ENCODE measurements at regions not wholly inside any gene's neighbourhood (a gene's known extent, or its start where the extent isn't known, plus 50 kb on each side); places are given as distances from the start of the nearest gene placed in this dataset.

DNA sequence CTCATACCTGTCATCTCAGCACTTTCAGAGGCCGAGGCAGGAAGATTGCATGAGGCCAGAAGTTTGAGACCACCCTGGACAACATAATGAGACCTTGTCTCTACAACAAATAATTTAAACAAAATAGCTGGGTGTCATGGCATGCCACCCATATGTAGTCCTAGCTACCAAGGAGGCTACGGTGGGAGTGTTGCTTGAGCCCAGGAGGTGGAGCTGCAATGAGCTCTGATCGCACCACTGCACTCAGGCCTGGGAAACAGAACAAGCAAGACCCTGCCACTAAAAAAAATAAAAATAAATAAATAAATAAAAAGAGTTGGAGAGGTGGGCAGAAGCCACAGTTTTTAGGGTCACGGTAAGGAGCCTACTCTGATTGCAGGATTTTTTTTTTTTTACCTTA, 136.0 kb downstream of the TANC2 start:
- H3K9me3 ChIP-seq = no peaks in the 10 kb centered on the region
- no peak for TF ChIP-seq POLR2A (IDR thresholded peaks at IDR 0.05)
- TF ChIP-seq EP300 (IDR thresholded peaks at IDR 0.05) = no peak
- TF ChIP-seq, protein P1, sequence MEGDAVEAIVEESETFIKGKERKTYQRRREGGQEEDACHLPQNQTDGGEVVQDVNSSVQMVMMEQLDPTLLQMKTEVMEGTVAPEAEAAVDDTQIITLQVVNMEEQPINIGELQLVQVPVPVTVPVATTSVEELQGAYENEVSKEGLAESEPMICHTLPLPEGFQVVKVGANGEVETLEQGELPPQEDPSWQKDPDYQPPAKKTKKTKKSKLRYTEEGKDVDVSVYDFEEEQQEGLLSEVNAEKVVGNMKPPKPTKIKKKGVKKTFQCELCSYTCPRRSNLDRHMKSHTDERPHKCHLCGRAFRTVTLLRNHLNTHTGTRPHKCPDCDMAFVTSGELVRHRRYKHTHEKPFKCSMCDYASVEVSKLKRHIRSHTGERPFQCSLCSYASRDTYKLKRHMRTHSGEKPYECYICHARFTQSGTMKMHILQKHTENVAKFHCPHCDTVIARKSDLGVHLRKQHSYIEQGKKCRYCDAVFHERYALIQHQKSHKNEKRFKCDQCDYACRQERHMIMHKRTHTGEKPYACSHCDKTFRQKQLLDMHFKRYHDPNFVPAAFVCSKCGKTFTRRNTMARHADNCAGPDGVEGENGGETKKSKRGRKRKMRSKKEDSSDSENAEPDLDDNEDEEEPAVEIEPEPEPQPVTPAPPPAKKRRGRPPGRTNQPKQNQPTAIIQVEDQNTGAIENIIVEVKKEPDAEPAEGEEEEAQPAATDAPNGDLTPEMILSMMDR (IDR thresholded peaks at IDR 0.05) = no peak
- TF ChIP-seq POLR2AphosphoS5 (IDR thresholded peaks at IDR 0.05) = no peak
- no peak overlapping the region for H3K27ac ChIP-seq
- no peaks in the 10 kb centered on the region for H3K36me3 ChIP-seq
- no peaks in the 10 kb centered on the region for H3K27me3 ChIP-seq
- DNase-seq (no peak), ATAC-seq (ENCODE audit: low FRiP score in 2 of 2) (no peak)
- no peaks in the 10 kb centered on the region for H3K4me1 ChIP-seq
- no peak overlapping the region for H3K4me3 ChIP-seq
- WGBS, 2 donors = 96% methylated on average over 4 of the region's 4 CpGs

DNA sequence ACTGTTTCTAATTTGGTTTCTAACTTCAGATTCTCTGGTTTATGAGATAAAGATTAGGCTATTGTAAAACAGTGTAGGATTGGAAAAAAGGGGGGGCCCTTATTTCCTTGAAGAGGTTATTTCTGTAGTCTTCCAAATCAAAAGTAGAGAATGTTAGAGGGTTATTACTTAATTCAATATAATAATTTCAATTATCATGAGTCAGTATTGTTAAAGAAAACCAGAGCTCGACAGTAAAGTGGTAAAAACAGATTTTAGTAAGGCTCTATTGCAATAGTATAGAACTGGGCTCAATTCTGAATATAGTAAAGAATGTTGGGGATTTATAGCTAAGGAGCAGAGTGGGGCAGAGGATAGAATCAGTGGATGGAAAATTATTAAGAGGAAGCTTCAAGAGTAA, 140.0 kb downstream of the TANC2 start:
- TF ChIP-seq POLR2AphosphoS5 (IDR thresholded peaks at IDR 0.05) (no peak), POLR2A (IDR thresholded peaks at IDR 0.05) (no peak), EP300 (IDR thresholded peaks at IDR 0.05) (no peak)
- TF ChIP-seq, protein P1 (IDR thresholded peaks at IDR 0.05) = no peak
- 94 to 97% methylated on average over 1 of the region's 1 CpG for whole genome bisulfite sequencing, 2 donors

DNA sequence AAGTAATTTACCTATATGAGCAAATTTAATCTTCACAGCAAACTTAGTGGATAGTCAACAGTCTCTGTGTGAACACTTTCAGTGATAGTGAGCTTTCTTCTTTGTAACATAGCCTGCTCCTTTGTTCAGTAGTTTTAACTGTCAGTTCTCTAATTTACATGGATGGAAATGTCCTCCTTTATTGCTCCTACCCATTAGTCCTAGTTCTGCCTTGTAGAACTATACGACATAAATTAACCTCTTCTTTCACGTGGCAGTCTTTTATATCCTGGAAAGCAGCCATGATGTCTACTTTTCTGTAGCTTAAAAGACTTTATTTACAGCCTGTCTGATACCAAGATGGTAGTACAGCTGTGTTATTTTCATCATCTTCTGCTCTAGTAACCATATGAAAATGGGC, 143.6 kb downstream of the TANC2 start:
- Histone ChIP-seq H3K36me3 (no peaks in the 10 kb centered on the region), H3K4me1 (no peaks in the 10 kb centered on the region), H3K9me3 (no peaks in the 10 kb centered on the region), H3K27me3 (no peaks in the 10 kb centered on the region), H3K27ac (no peak overlapping the region), H3K4me3 (no peak overlapping the region)
- no peak for DNase-seq
- TF ChIP-seq, protein P1 (IDR thresholded peaks at IDR 0.05) = no peak
- TF ChIP-seq POLR2AphosphoS5 (IDR thresholded peaks at IDR 0.05) (no peak), POLR2A (IDR thresholded peaks at IDR 0.05) (no peak), EP300 (IDR thresholded peaks at IDR 0.05) (no peak)
- WGBS, 2 donors = 63 to 85% methylated on average over 2 of the region's 2 CpGs
- no peak for ATAC-seq (ENCODE audit: low FRiP score in 2 of 2)

More for the DNA sequence above, 140.0 kb downstream of the TANC2 start:
- no peak overlapping the region for H3K4me3 ChIP-seq
- no peaks in the 10 kb centered on the region for H3K9me3 ChIP-seq
- H3K27ac ChIP-seq = no peak overlapping the region
- no peaks in the 10 kb centered on the region for H3K4me1 ChIP-seq
- DNase-seq (no peak), ATAC-seq (ENCODE audit: low FRiP score in 2 of 2) (no peak)
- no peaks in the 10 kb centered on the region for H3K27me3 ChIP-seq
- no peaks in the 10 kb centered on the region for H3K36me3 ChIP-seq

DNA sequence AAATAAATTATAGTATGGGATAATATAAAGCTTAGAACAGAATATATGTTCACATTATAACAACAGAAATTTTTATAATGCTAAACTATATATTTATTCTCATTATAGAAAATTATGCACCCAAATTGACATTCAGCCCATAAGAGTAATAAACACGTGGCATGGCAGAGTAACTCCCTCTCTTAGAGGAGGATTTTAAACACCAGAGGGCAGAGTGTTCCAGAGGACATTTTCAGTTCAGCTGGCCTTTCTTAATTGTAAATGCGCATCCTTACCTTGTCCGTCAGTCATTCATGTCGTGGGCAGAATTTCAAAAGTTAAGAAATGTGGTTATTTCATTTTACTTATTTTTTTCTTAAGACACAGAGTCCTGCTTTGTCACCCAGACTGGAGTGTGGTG, 147.1 kb downstream of the TANC2 start:
- ATAC-seq (ENCODE audit: low FRiP score in 2 of 2) = no peak

DNA sequence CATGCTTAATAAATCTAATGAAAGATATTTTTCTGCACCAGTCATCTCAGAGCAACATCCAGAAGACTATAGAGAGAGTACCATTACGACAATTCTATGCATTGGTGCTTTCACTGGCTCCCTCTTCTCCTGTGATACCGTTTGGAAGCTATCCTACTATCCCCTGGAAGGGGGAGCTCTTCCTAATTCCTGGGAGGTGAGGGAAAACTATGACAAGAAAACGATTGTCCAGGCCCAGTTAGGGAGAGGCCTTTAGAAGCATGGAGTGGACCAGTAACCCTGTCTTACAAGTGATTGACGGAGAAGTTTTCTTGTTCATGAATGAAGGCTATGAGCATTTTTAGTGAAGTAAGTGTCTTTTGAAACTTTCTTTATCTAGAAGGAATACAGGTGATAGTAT, 150.2 kb downstream of the TANC2 start:
- whole genome bisulfite sequencing, 2 donors = 66 to 77% methylated on average over 4 of the region's 4 CpGs

More for the DNA sequence above, 147.1 kb downstream of the TANC2 start:
- TF ChIP-seq POLR2A (IDR thresholded peaks at IDR 0.05) (no peak), EP300 (IDR thresholded peaks at IDR 0.05) (no peak), POLR2AphosphoS5 (IDR thresholded peaks at IDR 0.05) (no peak)
- TF ChIP-seq, protein P1 (IDR thresholded peaks at IDR 0.05) = no peak
- H3K27ac ChIP-seq = no peak overlapping the region
- no peaks in the 10 kb centered on the region for H3K36me3 ChIP-seq
- H3K4me1 ChIP-seq = no peaks in the 10 kb centered on the region
- H3K4me3 ChIP-seq = no peak overlapping the region
- no peaks in the 10 kb centered on the region for H3K9me3 ChIP-seq
- no peaks in the 10 kb centered on the region for H3K27me3 ChIP-seq
- no peak for DNase-seq
- 71 to 77% methylated on average over 4 of the region's 4 CpGs for WGBS, 2 donors

More for the DNA sequence above, 150.2 kb downstream of the TANC2 start:
- Histone ChIP-seq H3K9me3 (no peaks in the 10 kb centered on the region), H3K27me3 (no peaks in the 10 kb centered on the region), H3K4me3 (no peak overlapping the region), H3K27ac (no peak overlapping the region), H3K36me3 (no peaks in the 10 kb centered on the region), H3K4me1 (no peaks in the 10 kb centered on the region)
- ATAC-seq (ENCODE audit: low FRiP score in 2 of 2) = no peak
- no peak for DNase-seq
- TF ChIP-seq, protein P1 (IDR thresholded peaks at IDR 0.05) = no peak
- no peak for TF ChIP-seq EP300 (IDR thresholded peaks at IDR 0.05)
- no peak for TF ChIP-seq POLR2A (IDR thresholded peaks at IDR 0.05)
